ENCODE measurements at regions not wholly inside any gene's neighbourhood (a gene's known extent, or its start where the extent isn't known, plus 50 kb on each side); places are given as distances from the start of the nearest gene placed in this dataset.

- TF ChIP-seq, protein P1, sequence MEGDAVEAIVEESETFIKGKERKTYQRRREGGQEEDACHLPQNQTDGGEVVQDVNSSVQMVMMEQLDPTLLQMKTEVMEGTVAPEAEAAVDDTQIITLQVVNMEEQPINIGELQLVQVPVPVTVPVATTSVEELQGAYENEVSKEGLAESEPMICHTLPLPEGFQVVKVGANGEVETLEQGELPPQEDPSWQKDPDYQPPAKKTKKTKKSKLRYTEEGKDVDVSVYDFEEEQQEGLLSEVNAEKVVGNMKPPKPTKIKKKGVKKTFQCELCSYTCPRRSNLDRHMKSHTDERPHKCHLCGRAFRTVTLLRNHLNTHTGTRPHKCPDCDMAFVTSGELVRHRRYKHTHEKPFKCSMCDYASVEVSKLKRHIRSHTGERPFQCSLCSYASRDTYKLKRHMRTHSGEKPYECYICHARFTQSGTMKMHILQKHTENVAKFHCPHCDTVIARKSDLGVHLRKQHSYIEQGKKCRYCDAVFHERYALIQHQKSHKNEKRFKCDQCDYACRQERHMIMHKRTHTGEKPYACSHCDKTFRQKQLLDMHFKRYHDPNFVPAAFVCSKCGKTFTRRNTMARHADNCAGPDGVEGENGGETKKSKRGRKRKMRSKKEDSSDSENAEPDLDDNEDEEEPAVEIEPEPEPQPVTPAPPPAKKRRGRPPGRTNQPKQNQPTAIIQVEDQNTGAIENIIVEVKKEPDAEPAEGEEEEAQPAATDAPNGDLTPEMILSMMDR (IDR thresholded peaks at IDR 0.05; ENCODE audit: poor library complexity), result no peak
- no peak for TF ChIP-seq EZH2 (IDR thresholded peaks at IDR 0.05; ENCODE audit: borderline replicate concordance)
These were observed 105.5 kb upstream of the TNC start for GRCh38 chr9:115223471-115223870.
